ENCODE measurements at regions not wholly inside any gene's neighbourhood (a gene's known extent, or its start where the extent isn't known, plus 50 kb on each side); places are given as distances from the start of the nearest gene placed in this dataset.

DNA sequence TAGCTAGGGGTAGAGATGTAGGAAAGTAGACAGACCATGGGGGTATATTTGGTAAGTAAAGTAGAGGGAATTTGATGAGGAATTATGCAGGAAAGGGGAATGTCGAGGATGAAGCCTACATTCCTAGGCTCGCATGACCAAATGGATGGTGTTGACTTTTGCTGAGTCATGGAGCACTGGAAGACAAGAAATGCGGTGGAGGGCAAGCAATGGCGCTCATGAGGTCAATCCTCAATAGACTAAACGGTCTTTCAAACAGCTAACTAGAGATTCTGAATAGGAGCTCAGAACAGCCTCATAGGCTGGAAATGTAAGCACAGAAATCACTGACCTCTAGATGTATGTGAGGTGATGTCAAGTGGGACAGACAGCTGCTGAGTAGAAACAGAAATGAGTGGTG is 50.7 kb upstream of the FST start:
- TF ChIP-seq, protein P1, sequence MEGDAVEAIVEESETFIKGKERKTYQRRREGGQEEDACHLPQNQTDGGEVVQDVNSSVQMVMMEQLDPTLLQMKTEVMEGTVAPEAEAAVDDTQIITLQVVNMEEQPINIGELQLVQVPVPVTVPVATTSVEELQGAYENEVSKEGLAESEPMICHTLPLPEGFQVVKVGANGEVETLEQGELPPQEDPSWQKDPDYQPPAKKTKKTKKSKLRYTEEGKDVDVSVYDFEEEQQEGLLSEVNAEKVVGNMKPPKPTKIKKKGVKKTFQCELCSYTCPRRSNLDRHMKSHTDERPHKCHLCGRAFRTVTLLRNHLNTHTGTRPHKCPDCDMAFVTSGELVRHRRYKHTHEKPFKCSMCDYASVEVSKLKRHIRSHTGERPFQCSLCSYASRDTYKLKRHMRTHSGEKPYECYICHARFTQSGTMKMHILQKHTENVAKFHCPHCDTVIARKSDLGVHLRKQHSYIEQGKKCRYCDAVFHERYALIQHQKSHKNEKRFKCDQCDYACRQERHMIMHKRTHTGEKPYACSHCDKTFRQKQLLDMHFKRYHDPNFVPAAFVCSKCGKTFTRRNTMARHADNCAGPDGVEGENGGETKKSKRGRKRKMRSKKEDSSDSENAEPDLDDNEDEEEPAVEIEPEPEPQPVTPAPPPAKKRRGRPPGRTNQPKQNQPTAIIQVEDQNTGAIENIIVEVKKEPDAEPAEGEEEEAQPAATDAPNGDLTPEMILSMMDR (IDR thresholded peaks at IDR 0.05): no peak
- DNase-seq (ENCODE audit: low spot score): no peak
- no peaks in the 10 kb centered on the region for H3K27me3 ChIP-seq
- peaks cover 0 to 5% of the 10 kb centered on the region in 2 donors for H3K4me1 ChIP-seq
- no peaks in the 10 kb centered on the region for H3K9me3 ChIP-seq
- no peaks in the 10 kb centered on the region for H3K36me3 ChIP-seq
- H3K27ac ChIP-seq: no peak overlapping the region
- no peak overlapping the region for H3K4me3 ChIP-seq

DNA sequence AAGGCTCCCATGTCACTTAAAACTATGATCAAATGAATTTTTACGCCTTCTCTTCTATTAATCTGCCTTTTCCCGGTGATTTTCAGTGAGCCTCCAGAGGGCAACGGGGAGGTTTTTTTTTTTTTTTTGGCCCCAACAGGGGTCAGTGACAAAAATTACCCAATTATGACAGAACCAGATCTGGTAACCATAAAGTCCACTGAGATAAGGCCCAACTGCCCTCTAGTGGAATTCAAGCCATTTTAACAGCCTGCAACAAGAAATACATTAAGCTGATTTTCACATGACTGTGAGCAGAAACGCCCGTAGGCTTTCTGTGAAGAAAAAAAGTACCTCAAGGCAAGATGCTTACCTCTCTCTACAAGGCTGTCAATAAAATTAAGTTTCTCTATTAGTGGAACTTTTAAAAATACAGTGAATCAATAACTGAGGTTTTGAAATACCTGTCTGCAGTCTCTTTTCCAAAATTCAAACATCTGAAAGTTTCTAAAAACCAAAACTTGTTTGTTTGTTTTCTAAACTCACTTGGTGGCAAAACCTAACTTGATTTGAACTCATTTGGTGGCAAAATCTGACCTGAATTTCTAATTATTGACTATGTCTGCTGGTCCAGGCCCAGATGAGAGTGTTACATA is 49.7 kb upstream of the FST start:
- H3K27ac ChIP-seq: no peak overlapping the region
- TF ChIP-seq, protein P1 (IDR thresholded peaks at IDR 0.05): peak in 1 of 2 donors; percentile 55
- no peak for DNase-seq (ENCODE audit: low spot score)
- no peak overlapping the region for H3K4me3 ChIP-seq
- H3K4me1 ChIP-seq: no peaks in the 10 kb centered on the region
- H3K27me3 ChIP-seq: no peaks in the 10 kb centered on the region
- no peaks in the 10 kb centered on the region for H3K36me3 ChIP-seq
- H3K9me3 ChIP-seq: no peaks in the 10 kb centered on the region

Measured in right atrium auricular region (tissue), 2 donors.